ES-I3 (cell line): ENCODE measurements at regions not wholly inside any gene's neighbourhood (a gene's known extent, or its start where the extent isn't known, plus 50 kb on each side); places are given as distances from the start of the nearest gene placed in this dataset.

Experiments used
- H3K36me3 ChIP-seq: 2 replicates; pipeline ENCODE4 v1.6.1; 2013; ENCODE audit warnings: mild to moderate bottlenecking, low read length, control low read depth, moderate library complexity; ENCODE audit not compliant: insufficient read depth
- H3K4me1 ChIP-seq: 2 replicates; pipeline ENCODE4 v1.6.1; 2013; ENCODE audit warnings: mild to moderate bottlenecking, control low read depth, low read length; ENCODE audit not compliant: insufficient read depth
- H3K9ac ChIP-seq: 2 replicates; pipeline ENCODE4 v1.6.1; 2013; ENCODE audit warnings: low read depth, mild to moderate bottlenecking, low read length, moderate library complexity
- H3K9me3 ChIP-seq: 2 replicates; pipeline ENCODE4 v1.6.1; 2013; ENCODE audit warnings: mild to moderate bottlenecking, low read length, moderate library complexity; ENCODE audit not compliant: control insufficient read depth, insufficient read depth

DNA sequence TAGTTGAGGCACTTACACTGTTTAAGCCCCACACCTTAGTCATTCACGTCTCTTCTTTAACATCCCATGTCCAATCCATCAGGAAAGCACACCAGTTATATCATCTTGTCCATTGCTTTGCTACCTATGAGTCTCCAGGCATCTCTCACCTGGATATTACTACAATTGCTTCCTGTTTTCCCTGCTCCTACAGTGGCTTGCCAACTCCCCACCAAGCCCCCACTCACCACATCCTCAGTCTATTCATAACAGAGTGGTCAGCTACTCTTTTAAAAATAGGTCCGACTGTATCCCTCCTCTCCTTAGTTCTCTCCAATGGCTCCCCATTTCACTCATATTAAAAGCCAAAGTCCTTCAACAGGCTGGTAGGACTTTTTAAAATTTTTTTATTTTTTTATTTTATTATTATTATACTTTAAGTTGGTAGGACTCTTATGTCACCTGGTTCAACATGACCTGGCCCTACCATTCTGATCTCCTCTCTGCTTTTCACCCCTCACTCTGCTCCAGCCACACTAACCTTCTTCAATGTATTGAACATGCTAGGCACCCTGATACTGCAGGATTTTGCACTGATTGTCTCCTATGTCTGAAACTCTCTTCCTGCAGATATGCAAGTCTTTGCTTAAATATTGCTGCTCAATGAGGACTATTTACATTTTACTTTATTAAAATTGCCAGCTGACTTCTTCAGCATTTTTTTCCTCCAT, 253.2 kb downstream of the CYRIA start:
- no peak overlapping the region for H3K9ac ChIP-seq

DNA sequence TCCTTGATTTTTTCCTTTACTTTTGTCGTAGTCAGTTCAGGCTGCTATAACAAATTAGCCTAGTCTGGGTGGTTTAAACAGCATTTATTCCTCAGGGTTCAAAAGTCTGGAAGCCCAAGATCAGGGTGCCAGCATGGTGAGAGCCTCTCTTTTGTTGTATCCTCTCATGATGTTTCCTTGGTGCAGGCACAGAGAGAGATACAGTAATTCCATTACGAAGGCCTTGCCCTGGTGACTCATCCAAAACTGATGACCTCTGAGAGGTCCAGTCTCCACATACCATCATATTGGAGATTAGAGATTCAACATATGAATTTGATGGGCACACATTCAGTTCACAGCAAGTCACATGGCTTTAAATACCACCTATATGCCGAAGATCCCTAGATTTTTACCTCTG, 253.8 kb downstream of the CYRIA start:
- Histone ChIP-seq H3K9me3 (no peaks in the 10 kb centered on the region), H3K4me1 (no peaks in the 10 kb centered on the region), H3K9ac (no peak overlapping the region), H3K36me3 (no peaks in the 10 kb centered on the region)

More for the DNA sequence above, 253.2 kb downstream of the CYRIA start:
- no peaks in the 10 kb centered on the region for H3K36me3 ChIP-seq
- H3K9me3 ChIP-seq = no peaks in the 10 kb centered on the region
- no peaks in the 10 kb centered on the region for H3K4me1 ChIP-seq

DNA sequence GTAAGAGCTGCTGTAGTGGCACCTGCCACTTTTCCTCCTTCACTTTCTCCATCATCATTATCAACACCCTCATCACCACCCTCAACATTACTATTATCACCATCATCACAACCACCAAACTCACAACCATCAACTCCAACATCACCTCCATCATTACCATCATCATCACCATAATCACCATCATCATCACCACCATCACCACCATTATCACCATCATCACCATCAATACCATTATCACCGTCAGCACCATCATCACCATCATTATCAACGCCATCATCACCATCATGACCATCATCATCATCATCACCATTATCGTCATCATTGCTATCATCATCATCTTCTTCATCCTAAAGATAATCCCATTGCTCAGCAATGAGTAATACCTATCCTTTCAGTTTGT, 255.8 kb downstream of the CYRIA start:
- Histone ChIP-seq H3K4me1 (no peaks in the 10 kb centered on the region), H3K9ac (no peak overlapping the region), H3K36me3 (no peaks in the 10 kb centered on the region), H3K9me3 (no peaks in the 10 kb centered on the region)

DNA sequence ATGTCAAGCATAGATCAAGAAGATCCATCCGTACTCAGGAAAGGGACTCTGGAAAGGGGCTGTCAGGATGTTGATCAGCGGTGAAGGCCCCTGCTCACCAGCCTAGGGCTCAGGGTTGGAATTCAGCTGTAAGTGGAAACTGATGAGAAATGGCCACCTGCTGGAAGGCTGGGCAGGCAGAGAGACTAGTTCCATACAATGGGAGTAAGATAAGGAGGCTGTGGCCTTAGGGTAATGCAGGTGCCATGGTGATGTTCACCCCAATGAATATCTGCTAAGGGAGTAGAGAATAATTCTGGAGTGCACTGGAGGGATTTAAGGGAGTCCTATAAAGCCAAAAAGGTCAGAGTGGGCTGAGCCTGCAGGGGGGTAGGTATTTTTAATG, 256.6 kb downstream of the CYRIA start:
- H3K4me1 ChIP-seq = no peaks in the 10 kb centered on the region
- H3K36me3 ChIP-seq = no peaks in the 10 kb centered on the region
- H3K9ac ChIP-seq = no peak overlapping the region
- no peaks in the 10 kb centered on the region for H3K9me3 ChIP-seq

DNA sequence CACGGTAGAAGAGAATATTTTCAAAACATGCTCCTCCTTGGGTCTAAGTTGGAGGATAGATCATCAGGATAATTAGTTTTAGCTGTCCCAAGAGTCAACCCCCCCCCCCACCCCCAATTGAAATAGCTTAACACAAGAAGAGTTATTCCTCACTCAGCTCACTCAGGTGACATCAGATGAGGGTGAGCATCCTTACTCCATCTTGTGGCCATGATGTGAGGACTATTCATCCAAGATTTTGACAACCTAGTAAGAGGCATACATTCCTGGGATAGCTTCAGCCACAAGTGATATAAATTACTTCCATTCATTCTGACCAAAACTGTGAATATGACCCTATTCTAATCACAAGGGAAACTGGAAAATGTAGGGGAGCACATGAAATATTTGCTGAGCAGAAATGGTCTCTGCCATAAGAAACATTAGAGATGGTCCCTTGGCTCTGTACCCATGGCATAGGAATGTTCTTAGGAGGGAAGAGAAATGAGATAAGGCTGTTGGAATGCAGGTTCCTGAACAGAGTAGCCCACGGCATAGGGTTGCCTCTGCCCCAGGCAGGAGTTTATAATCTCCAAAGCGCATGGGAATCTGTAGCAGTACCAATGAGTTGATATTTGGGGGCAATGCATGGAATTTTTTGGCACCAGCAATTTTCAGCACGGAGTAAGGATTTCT, 257.2 kb downstream of the CYRIA start:
- Histone ChIP-seq H3K4me1 (no peaks in the 10 kb centered on the region), H3K9me3 (no peaks in the 10 kb centered on the region), H3K36me3 (no peaks in the 10 kb centered on the region), H3K9ac (no peak overlapping the region)

DNA sequence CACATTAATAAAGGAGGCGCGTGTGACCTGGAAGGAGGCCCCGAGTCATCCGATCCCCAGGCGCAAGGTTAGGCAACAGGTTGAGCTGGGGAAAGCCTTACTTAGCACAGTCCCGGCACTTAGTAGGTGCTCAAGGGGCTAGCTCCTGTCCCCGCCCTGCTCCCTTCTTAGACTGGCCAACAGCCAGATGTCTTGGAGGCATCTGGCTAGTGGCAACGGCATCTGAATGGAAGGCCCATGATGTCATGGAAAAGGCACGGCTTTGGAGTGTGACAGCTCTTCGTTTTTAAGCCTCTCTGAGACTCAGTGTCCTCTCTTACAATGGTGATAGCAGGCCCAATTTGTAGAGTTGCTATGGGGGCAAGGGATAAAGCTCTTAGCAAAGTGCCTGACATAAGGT, 258.3 kb downstream of the CYRIA start:
- H3K9ac ChIP-seq = no peak overlapping the region
- no peaks in the 10 kb centered on the region for H3K4me1 ChIP-seq
- no peaks in the 10 kb centered on the region for H3K36me3 ChIP-seq
- no peaks in the 10 kb centered on the region for H3K9me3 ChIP-seq

DNA sequence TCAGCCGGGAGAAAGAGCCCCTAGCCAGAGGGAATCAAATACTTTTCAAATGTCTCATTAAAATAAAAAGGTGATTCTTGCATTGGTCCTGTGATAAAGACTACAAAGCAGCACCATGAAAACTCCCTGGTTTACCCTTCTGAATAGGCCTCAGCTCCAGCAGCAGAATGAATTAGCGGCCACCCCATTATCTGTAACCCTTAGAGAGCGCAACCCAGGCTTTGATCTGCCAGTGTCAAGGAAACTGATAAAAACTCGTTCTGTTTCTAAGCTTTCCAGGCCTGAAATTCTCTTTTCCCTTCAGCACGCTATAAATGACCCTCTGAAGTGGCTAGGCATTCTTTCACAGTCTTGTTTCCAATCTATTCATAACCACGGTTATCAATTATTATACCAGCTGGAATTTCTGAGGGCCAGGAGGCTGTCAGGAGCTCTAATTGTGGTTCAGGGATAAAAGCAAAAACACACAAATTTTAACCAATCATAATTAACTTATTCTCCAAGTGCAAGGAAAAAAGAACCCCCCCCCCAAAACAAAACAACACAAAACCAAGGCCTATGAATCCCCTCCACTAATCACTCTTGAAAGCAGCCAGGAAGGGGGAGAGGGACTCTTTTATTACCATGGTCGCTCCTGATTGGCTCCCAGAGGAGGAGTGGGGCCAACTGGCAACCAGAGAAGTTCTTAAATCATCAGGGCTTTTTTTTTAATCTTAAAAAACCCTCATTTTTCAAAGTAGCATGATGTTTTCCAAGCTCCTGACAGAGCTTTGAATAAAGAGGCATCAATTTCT, 258.9 kb downstream of the CYRIA start:
- no peak overlapping the region for H3K9ac ChIP-seq
- no peaks in the 10 kb centered on the region for H3K9me3 ChIP-seq
- H3K36me3 ChIP-seq = no peaks in the 10 kb centered on the region
- no peaks in the 10 kb centered on the region for H3K4me1 ChIP-seq

DNA sequence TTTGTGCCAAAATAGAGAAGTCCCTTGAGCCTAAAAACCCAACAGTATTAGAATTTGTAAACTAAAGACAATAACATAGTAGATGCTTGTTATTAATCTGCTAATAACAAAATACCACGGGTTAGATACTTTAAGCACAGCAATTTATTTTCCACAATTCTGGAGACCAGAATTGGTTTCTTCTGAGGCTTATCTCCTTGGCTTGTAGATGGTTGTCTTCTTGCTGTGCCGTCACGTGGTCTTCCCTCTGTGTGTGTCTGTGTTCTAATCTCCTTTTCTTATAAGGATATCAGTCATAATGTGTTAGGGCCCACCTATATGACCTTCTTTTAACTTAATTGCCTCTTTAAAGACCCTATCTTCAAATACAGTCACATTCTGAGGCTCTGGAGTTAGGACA, 260.1 kb downstream of the CYRIA start:
- Histone ChIP-seq H3K4me1 (no peaks in the 10 kb centered on the region), H3K36me3 (no peaks in the 10 kb centered on the region), H3K9ac (no peak overlapping the region), H3K9me3 (no peaks in the 10 kb centered on the region)

DNA sequence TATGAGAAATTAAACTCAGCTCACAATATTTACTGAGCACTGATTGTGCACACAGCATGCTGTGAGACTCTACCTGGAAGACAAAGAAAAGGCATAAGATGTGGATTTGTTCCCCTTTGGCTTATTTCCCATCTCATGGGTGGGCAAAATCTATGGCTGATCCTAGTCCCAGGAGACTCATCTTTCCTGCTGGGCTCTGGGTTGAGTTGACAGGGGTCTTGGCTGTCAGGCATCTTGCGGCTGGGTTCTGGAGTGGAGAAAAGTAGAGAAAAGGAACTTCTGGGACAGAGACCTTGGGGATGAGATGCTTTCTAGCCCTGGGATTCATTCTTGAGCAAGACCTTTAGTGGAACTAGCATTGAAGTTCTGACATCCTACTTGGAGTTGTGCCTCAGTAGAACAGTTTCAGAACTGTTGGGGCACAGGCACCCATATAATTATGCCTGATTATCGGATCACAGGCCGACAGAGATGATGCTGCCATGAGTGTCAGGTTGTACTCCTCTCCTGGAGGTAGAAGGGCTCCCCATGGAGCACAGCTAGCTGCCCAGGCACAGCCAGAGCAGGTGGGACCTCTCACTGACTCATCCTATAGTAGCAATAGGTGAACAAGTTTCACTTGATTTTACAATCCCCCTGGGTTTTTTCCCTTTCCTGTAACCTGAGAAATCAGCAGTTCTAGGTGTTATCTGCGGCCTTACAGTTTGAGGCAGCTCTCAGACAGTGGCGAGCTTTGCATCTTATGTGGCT, 260.9 kb downstream of the CYRIA start:
- no peaks in the 10 kb centered on the region for H3K9me3 ChIP-seq
- H3K36me3 ChIP-seq = no peaks in the 10 kb centered on the region
- H3K4me1 ChIP-seq = no peaks in the 10 kb centered on the region
- H3K9ac ChIP-seq = no peak overlapping the region

DNA sequence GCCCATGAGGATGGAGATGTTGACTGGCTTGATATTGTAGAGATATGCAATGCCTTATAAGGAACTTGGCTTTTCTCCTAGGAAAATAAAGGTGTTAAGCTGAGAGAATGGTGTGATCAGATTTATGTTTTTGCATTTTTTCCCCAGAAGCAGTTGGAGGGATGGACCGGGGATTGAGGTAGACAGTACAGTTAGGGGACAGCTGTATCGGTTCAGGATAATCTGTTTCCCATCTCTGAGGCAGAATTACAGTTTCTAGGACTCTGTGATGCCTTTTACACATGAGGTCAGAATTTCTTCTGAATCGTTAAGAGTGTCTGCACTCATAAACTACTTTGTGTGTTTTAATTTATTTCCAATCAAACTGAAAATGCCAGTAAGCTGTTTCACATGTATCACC, 261.5 kb downstream of the CYRIA start:
- Histone ChIP-seq H3K9me3 (no peaks in the 10 kb centered on the region), H3K9ac (no peak overlapping the region)

DNA sequence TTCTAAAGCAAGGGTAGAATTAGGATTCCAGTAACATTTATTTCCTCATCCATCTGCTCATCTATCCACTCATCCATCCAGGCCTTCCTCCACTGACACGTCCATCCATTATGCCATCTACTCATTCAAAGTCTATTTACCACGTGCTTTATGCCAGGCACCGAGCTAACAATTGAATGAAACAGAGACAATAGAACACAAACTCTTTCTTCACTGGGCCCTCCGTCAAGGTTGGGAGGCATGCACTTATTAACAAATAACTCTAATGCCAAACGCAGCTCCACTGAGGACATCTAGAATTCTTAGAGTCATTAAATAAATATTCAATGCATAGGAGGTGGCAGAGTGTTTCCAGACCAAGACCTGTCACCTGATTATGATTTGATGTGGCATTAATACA, 262.7 kb downstream of the CYRIA start:
- H3K9ac ChIP-seq = no peak overlapping the region
- H3K36me3 ChIP-seq = no peaks in the 10 kb centered on the region
- H3K4me1 ChIP-seq = no peaks in the 10 kb centered on the region
- no peaks in the 10 kb centered on the region for H3K9me3 ChIP-seq

More for the DNA sequence above, 261.5 kb downstream of the CYRIA start:
- H3K4me1 ChIP-seq = no peaks in the 10 kb centered on the region
- H3K36me3 ChIP-seq = no peaks in the 10 kb centered on the region

DNA sequence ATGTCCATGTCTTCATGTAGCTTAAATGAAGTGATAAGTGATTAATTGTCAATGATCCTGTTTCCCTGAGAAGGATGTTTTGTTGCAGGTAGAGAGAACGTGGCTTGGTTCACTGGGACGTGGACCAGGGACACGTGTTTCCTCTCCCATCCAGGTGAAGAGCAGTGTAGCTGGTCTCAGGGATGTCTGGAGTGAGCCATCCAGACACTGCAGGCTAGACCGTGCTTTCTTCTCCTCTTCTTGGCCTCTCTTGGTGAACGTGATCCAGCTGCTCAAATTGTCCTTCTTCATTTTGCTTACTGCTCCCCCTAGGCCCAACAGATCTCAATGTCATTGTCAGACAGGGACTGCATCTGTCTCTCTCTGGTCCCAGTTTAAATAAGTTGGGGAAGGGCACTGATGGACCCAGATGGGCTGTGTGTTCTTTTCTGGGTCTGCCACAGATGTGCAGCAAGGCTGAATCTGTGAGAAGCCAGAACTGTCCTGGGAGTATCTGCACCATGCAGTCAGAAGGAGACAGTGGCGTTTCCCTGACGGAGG, 263.8 kb downstream of the CYRIA start:
- H3K36me3 ChIP-seq = no peaks in the 10 kb centered on the region
- no peaks in the 10 kb centered on the region for H3K9me3 ChIP-seq
- no peak overlapping the region for H3K9ac ChIP-seq
- H3K4me1 ChIP-seq = no peaks in the 10 kb centered on the region

DNA sequence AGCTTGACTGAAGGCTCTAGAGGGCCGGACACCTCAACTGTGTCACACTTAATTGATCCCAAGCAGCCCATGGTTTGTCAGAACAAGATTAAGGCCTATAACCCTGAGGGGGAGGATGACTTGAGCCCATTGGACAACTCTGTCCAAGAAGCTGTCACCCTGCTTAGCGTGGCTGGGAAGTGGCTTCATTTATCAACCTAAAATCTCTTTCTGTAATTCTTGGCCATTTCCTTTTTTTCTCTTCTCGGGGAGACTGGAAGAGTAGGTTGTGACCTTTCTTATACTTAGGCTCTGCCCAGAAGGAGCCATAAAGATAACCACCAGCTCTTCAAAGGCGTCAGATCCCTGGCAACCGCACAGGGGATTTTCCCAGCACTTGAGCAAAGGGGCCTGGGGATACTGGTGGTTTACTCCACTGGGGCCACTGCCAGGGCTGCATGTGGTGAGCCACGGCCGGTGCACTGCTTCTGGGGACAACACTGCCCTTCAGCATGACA, 265.5 kb downstream of the CYRIA start:
- Histone ChIP-seq H3K9ac (no peak overlapping the region), H3K36me3 (no peaks in the 10 kb centered on the region), H3K4me1 (no peaks in the 10 kb centered on the region), H3K9me3 (no peaks in the 10 kb centered on the region)

DNA sequence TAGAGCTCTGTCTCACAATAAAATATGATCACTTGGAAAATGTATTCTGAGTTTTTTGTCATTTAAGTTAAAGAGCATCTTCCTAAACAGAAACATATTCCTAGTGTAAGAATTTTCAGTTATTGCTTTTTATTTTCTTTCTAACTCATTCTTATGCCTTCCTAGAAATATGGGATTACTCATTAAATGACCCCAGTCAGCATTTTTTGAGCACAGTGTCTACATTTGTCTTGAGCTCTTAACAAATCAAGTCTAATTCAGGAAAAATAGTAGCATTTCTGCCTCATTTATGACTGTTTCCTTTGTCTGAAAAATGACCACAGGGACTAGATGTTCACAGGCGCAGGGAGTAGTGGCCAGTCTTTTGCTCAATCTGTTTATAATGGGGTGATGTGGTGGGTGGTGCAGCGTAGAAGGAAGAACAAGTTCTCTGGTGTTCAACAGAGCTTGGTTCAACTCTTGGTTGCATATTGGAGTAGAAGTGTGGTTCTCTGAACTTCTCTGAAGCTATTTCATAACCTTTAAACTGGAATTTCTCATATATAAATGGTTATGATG, 267.1 kb downstream of the CYRIA start:
- Histone ChIP-seq H3K9ac (no peak overlapping the region), H3K36me3 (no peaks in the 10 kb centered on the region), H3K9me3 (no peaks in the 10 kb centered on the region), H3K4me1 (no peaks in the 10 kb centered on the region)
